H9 (cell line): ENCODE measurements at regions not wholly inside any gene's neighbourhood (a gene's known extent, or its start where the extent isn't known, plus 50 kb on each side); places are given as distances from the start of the nearest gene placed in this dataset.

Experiments used
- DNase-seq: peaks from one replicate; pipeline ENCODE4 v3.0.0-alpha.2; 2017
- H2AFZ ChIP-seq: one replicate; pipeline ENCODE4 v1.6.1; 2013; ENCODE audit warnings: mild to moderate bottlenecking, low read length, control low read depth, moderate library complexity
- H2AK5ac ChIP-seq: 2 replicates; pipeline ENCODE4 v1.6.1; 2013; ENCODE audit warnings: low read length, control low read depth, mixed read lengths; ENCODE audit not compliant: insufficient read length
- H2BK120ac ChIP-seq: one replicate; pipeline ENCODE4 v1.6.1; 2013; ENCODE audit warnings: low read depth, mild to moderate bottlenecking, low read length, control low read depth, inconsistent platforms; ENCODE audit not compliant: poor library complexity, severe bottlenecking
- H2BK12ac ChIP-seq: 2 replicates; pipeline ENCODE4 v1.6.1; 2013; ENCODE audit warnings: low read length, control low read depth, mixed read lengths, low read depth; ENCODE audit not compliant: insufficient read length
- H2BK15ac ChIP-seq: 2 replicates; pipeline ENCODE4 v1.6.1; 2013; ENCODE audit warnings: low read depth, low read length, control low read depth
- H2BK20ac ChIP-seq: one replicate; pipeline ENCODE4 v1.6.1; 2013; ENCODE audit warnings: low read depth, mild to moderate bottlenecking, low read length, control low read depth, inconsistent platforms; ENCODE audit not compliant: poor library complexity, severe bottlenecking
- H2BK5ac ChIP-seq: 2 replicates; pipeline ENCODE4 v1.6.1; 2013; ENCODE audit warnings: low read length, control low read depth, mixed read lengths; ENCODE audit not compliant: insufficient read length
- H3K14ac ChIP-seq: 2 replicates; pipeline ENCODE4 v1.6.1; 2013; ENCODE audit warnings: low read length, control low read depth; ENCODE audit not compliant: insufficient read depth
- H3K18ac ChIP-seq: 2 replicates; pipeline ENCODE4 v1.6.1; 2013; ENCODE audit warnings: low read depth, mild to moderate bottlenecking, mixed read lengths, low read length, control low read depth; ENCODE audit not compliant: insufficient read length
- H3K23ac ChIP-seq: 2 replicates; pipeline ENCODE4 v1.6.1; 2013; ENCODE audit warnings: low read length, control low read depth, mixed read lengths, low read depth; ENCODE audit not compliant: insufficient read length
- H3K23me2 ChIP-seq: 2 replicates; pipeline ENCODE4 v1.6.1; 2013; ENCODE audit warnings: low read depth, mild to moderate bottlenecking, mixed read lengths, low read length, control low read depth; ENCODE audit not compliant: insufficient read length, poor library complexity, severe bottlenecking
- H3K27ac ChIP-seq: 2 replicates; pipeline ENCODE4 v1.5.1; 2013; ENCODE audit warnings: low read length, control low read depth, mixed read lengths, low read depth; ENCODE audit not compliant: insufficient read length
- H3K27me3 ChIP-seq: 2 replicates; pipeline ENCODE4 v1.6.1; 2013; ENCODE audit warnings: low read length, control low read depth, inconsistent platforms; ENCODE audit not compliant: insufficient read depth
- H3K4ac ChIP-seq: 2 replicates; pipeline ENCODE4 v1.6.1; 2013; ENCODE audit warnings: low read depth, mild to moderate bottlenecking, control low read depth, inconsistent platforms, low read length, moderate library complexity
- H3K4me1 ChIP-seq: 2 replicates; pipeline ENCODE4 v1.6.1; 2013; ENCODE audit warnings: low read length, control low read depth, inconsistent platforms; ENCODE audit not compliant: insufficient read depth
- H3K4me2 ChIP-seq: 2 replicates; pipeline ENCODE4 v1.6.1; 2013; ENCODE audit warnings: low read length, control low read depth, mixed read lengths; ENCODE audit not compliant: insufficient read length, insufficient read depth
- H3K56ac ChIP-seq: 2 replicates; pipeline ENCODE4 v1.6.1; 2013; ENCODE audit warnings: low read depth, mild to moderate bottlenecking, mixed read lengths, low read length, control low read depth; ENCODE audit not compliant: insufficient read length
- H3K79me1 ChIP-seq: 2 replicates; pipeline ENCODE4 v1.6.1; 2013; ENCODE audit warnings: low read depth, mild to moderate bottlenecking, moderate library complexity, low read length, control low read depth, inconsistent platforms; ENCODE audit not compliant: insufficient read depth, poor library complexity, severe bottlenecking
- H3K79me2 ChIP-seq: 2 replicates; pipeline ENCODE4 v1.6.1; 2013; ENCODE audit warnings: low read length, control low read depth, inconsistent platforms; ENCODE audit not compliant: insufficient read depth
- H3K9ac ChIP-seq: 2 replicates; pipeline ENCODE4 v1.6.1; 2013; ENCODE audit warnings: low read length, control low read depth, mixed read lengths; ENCODE audit not compliant: insufficient read length; ENCODE audit errors: extremely low read depth
- H3K9me3 ChIP-seq: one replicate; pipeline ENCODE4 v1.6.1; 2013; ENCODE audit warnings: low read depth, low read length, inconsistent platforms; ENCODE audit not compliant: control insufficient read depth
- H3T11ph ChIP-seq: one replicate; pipeline ENCODE4 v1.6.1; 2013; ENCODE audit warnings: mild to moderate bottlenecking, low read length, control low read depth, inconsistent platforms
- H4K20me1 ChIP-seq: one replicate; pipeline ENCODE4 v1.6.1; 2013; ENCODE audit not compliant: control insufficient read depth, insufficient read length, insufficient read depth
- H4K5ac ChIP-seq: 2 replicates; pipeline ENCODE4 v1.6.1; 2013; ENCODE audit warnings: low read depth, mild to moderate bottlenecking, mixed read lengths, low read length, control low read depth; ENCODE audit not compliant: insufficient read length
- H4K8ac ChIP-seq: replicated peaks from 2 replicates; pipeline ENCODE4 v1.6.1; 2013; ENCODE audit warnings: low read length, control low read depth, mixed read lengths, low read depth; ENCODE audit not compliant: insufficient read length
- H4K91ac ChIP-seq: 2 replicates; pipeline ENCODE4 v1.6.1; 2013; ENCODE audit warnings: low read depth, mild to moderate bottlenecking, moderate library complexity, mixed read lengths, low read length, control low read depth; ENCODE audit not compliant: insufficient read length
- H3K27ac Mint-ChIP-seq, 3 experiments: 2 replicates in 2 of 3; 3 replicates in 1 of 3; pipeline ENCODE4 v1.8.0; 2020 to 2021; ENCODE audit warnings: mixed read lengths in 3 of 3, mild to moderate bottlenecking in 1 of 3, moderate library complexity in 1 of 3
- H3K27me3 Mint-ChIP-seq: 2 replicates; pipeline ENCODE4 v1.8.0; 2021; ENCODE audit warnings: low read depth, mild to moderate bottlenecking, moderate library complexity, mixed read lengths
- H3K36me3 Mint-ChIP-seq, 3 experiments: 2 replicates in 2 of 3; 3 replicates in 1 of 3; pipeline ENCODE4 v1.8.0; 2020 to 2021; ENCODE audit warnings: low read depth in 3 of 3, mixed read lengths in 3 of 3; ENCODE audit not compliant: insufficient read depth in 1 of 3
- H3K4me1 Mint-ChIP-seq, 2 experiments: 2 replicates each; pipeline ENCODE4 v1.8.0; 2020; ENCODE audit warnings: mixed read lengths in 2 of 2
- H3K4me3 Mint-ChIP-seq, 2 experiments: 2 replicates in 1 of 2; 3 replicates in 1 of 2; pipeline ENCODE4 v1.8.0; 2020 to 2021; ENCODE audit warnings: mild to moderate bottlenecking in 2 of 2, mixed read lengths in 2 of 2, moderate library complexity in 1 of 2
- H3K9me3 Mint-ChIP-seq, 2 experiments: 2 replicates in 1 of 2; 3 replicates in 1 of 2; pipeline ENCODE4 v1.8.0; 2020; ENCODE audit warnings: mild to moderate bottlenecking in 2 of 2, mixed read lengths in 2 of 2, moderate library complexity in 1 of 2
- WGBS: extraction: QIAGEN DNeasy Blood & Tissue Kit; methylation state at CpG from one replicate; pipeline ENCODE4 v1.1.7; 2013; ENCODE audit warnings: missing lambda C conversion rate, low lambda C conversion rate, mixed read lengths; ENCODE audit not compliant: insufficient read length; ENCODE audit errors: extremely low coverage; 5-methylcytosine and 5-hydroxymethylcytosine counted together
- TF ChIP-seq, protein P1 (sequence below): fragments of 200-600 bp; sonication (generic); conservative IDR thresholded peaks from 3 replicates; pipeline ENCODE4 v1.8.0; 2021; ENCODE audit warnings: antibody characterized with exemption, mild to moderate bottlenecking

DNA sequence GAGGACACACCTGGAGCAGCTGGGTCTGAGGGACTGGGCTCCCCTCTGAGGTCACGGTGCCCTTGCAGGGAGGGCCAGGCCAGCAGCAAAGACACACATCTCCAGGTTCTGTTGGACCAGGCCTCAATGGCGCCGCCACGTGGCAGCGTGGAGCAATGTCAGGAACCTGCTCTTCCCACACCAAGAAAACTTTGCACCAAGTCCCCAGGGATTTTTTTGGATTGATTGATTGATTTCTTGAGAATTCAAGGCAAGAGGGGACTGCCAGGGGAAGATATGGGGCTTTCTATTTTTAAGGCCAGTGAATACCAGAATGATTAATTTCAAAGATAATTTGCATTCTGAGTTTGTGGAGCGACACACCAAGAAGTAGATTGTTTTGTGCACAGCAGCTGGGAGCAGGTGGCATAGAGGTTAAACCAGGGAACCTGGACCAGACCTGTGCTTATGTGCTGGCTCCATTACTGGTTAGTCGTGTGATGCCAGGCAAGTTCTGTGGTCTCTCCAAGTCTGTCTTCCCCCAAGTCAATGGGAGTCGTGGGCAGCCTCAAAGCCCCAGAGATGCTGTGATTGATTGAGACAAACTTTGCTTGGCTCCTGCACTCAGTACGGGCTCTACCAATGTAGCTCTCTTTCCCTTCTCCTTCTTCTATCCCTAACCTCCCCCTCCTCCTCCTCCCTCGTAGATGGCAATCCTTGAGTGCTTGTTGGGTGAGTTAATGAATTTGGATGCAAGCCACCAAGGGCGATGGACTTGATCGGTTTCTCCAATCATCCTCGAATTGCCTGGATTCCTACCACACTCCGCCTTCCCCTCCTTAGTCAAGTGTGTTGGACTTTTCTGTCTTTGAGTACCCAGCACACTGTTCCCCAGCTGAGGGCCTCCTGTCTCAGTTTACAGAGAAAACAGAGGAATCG, 96.2 kb upstream of the TRPM1 start:
- Histone ChIP-seq H3K14ac (no peak overlapping the region), H4K8ac (no peak overlapping the region), H3K79me1 (no peaks in the 10 kb centered on the region), H4K91ac (no peak overlapping the region), H2BK5ac (no peak overlapping the region), H3K27me3 (no peaks in the 10 kb centered on the region), H3K27ac (no peak overlapping the region), H3K79me2 (no peaks in the 10 kb centered on the region), H3K9me3 (no peaks in the 10 kb centered on the region), H3K4me1 (no peaks in the 10 kb centered on the region), H2BK120ac (no peak overlapping the region), H3K18ac (no peak overlapping the region), H3K4ac (no peak overlapping the region), H3K23me2 (no peaks in the 10 kb centered on the region), H2AFZ (no peak overlapping the region), H2BK15ac (no peak overlapping the region), H3K9ac (no peak overlapping the region), H3K4me2 (no peak overlapping the region), H4K5ac (no peak overlapping the region), H3T11ph (no peak overlapping the region), H2AK5ac (no peak overlapping the region), H2BK20ac (no peak overlapping the region), H3K23ac (no peak overlapping the region), H2BK12ac (no peak overlapping the region), H3K56ac (no peak overlapping the region), H4K20me1 (no peaks in the 10 kb centered on the region)
- peak; percentile 84 for DNase-seq
- peaks cover 4% of the 10 kb centered on the region for H3K27me3 Mint-ChIP-seq
- peaks cover 10 to 12% of the 10 kb centered on the region in 2 experiments for H3K4me1 Mint-ChIP-seq
- WGBS, result no CpG with 5 or more reads among the region's 15 CpGs
- H3K9me3 Mint-ChIP-seq, result no peaks in the 10 kb centered on the region; a peak in 1 of 5 replicates
- no peak overlapping the region for H3K4me3 Mint-ChIP-seq
- TF ChIP-seq, protein P1, sequence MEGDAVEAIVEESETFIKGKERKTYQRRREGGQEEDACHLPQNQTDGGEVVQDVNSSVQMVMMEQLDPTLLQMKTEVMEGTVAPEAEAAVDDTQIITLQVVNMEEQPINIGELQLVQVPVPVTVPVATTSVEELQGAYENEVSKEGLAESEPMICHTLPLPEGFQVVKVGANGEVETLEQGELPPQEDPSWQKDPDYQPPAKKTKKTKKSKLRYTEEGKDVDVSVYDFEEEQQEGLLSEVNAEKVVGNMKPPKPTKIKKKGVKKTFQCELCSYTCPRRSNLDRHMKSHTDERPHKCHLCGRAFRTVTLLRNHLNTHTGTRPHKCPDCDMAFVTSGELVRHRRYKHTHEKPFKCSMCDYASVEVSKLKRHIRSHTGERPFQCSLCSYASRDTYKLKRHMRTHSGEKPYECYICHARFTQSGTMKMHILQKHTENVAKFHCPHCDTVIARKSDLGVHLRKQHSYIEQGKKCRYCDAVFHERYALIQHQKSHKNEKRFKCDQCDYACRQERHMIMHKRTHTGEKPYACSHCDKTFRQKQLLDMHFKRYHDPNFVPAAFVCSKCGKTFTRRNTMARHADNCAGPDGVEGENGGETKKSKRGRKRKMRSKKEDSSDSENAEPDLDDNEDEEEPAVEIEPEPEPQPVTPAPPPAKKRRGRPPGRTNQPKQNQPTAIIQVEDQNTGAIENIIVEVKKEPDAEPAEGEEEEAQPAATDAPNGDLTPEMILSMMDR, result peak; percentile 94
- H3K36me3 Mint-ChIP-seq, result peaks cover 2 to 6% (median 3%) of the 10 kb centered on the region in 3 experiments; a peak in 6 of 7 replicates
- no peak overlapping the region for H3K27ac Mint-ChIP-seq
